Fibroblast of lung (primary cell): ENCODE measurements at regions not wholly inside any gene's neighbourhood (a gene's known extent, or its start where the extent isn't known, plus 50 kb on each side); places are given as distances from the start of the nearest gene placed in this dataset.

Source experiments
- DNase-seq, 2 donors: peaks; one replicate each; pipeline versions ENCODE4 v3.0.0 to v3.0.0-alpha.2; 2010; ENCODE audit warnings: low read depth in 2 of 2
- H2AFZ ChIP-seq: 2 replicates; pipeline ENCODE4 v1.5.1; 2012; ENCODE audit warnings: low read length, control low read depth, inconsistent platforms
- H3K27ac ChIP-seq: 2 replicates; pipeline ENCODE4 v1.5.1; 2011; ENCODE audit warnings: low read length, control low read depth; ENCODE audit not compliant: insufficient read depth
- H3K27me3 ChIP-seq: 2 replicates; pipeline ENCODE4 v1.5.1; 2011; ENCODE audit warnings: mild to moderate bottlenecking, low read length; ENCODE audit not compliant: control insufficient read depth, insufficient read depth
- H3K36me3 ChIP-seq: 2 replicates; pipeline ENCODE4 v1.5.1; 2011; ENCODE audit warnings: low read length; ENCODE audit not compliant: control insufficient read depth, insufficient read depth
- H3K4me1 ChIP-seq: 2 replicates; pipeline ENCODE4 v1.5.1; 2011; ENCODE audit warnings: low read length; ENCODE audit not compliant: control insufficient read depth, insufficient read depth; ENCODE audit errors: extremely low read depth
- H3K4me2 ChIP-seq: 2 replicates; pipeline ENCODE4 v1.5.1; 2011; ENCODE audit warnings: low read length, control low read depth; ENCODE audit not compliant: insufficient read depth; ENCODE audit errors: extremely low read depth
- H3K4me3 ChIP-seq, 4 experiments: fragments of 200-600 bp in 1 of 4; sonication (generic) in 1 of 4; replicated peaks in 1 of 4; 2 replicates each; pipeline ENCODE4 v1.5.1; 2011 to 2016; ENCODE audit warnings: low read length in 4 of 4, low read depth in 3 of 4, mild to moderate bottlenecking in 3 of 4, control low read depth in 2 of 4, inconsistent platforms in 1 of 4, mixed read lengths in 1 of 4; ENCODE audit not compliant: insufficient read depth in 1 of 4; ENCODE audit errors: control extremely low read depth in 1 of 4
- H3K79me2 ChIP-seq: 2 replicates; pipeline ENCODE4 v1.5.1; 2012; ENCODE audit warnings: mild to moderate bottlenecking, low read length, inconsistent platforms; ENCODE audit not compliant: control insufficient read depth, insufficient read depth
- H3K9ac ChIP-seq: 2 replicates; pipeline ENCODE4 v1.5.1; 2011; ENCODE audit warnings: mild to moderate bottlenecking, low read length, control low read depth; ENCODE audit not compliant: insufficient read depth
- H3K9me3 ChIP-seq: 2 replicates; pipeline ENCODE4 v1.5.1; 2012; ENCODE audit warnings: low read depth, low read length; ENCODE audit not compliant: control insufficient read depth, insufficient read depth
- H4K20me1 ChIP-seq: 2 replicates; pipeline ENCODE4 v1.5.1; 2011; ENCODE audit warnings: low read length; ENCODE audit not compliant: control insufficient read depth, insufficient read depth; ENCODE audit errors: extremely low read depth
- EZH2 ChIP-seq: IDR thresholded peaks from 2 replicates; pipeline ENCODE4 v1.5.1; 2012; ENCODE audit warnings: low read length, control low read depth, mild to moderate bottlenecking; ENCODE audit errors: missing control alignments
- TF ChIP-seq, protein P1 (sequence below), 2 donors: IDR thresholded peaks in 1 of 2; conservative IDR thresholded peaks in 1 of 2; 1 replicate in 1 of 2; 2 replicates in 1 of 2; pipeline ENCODE4 v1.5.1; 2011 to 2012; ENCODE audit warnings: low read length in 2 of 2, control low read depth in 1 of 2, inconsistent platforms in 1 of 2, low read depth in 1 of 2, mild to moderate bottlenecking in 1 of 2

DNA sequence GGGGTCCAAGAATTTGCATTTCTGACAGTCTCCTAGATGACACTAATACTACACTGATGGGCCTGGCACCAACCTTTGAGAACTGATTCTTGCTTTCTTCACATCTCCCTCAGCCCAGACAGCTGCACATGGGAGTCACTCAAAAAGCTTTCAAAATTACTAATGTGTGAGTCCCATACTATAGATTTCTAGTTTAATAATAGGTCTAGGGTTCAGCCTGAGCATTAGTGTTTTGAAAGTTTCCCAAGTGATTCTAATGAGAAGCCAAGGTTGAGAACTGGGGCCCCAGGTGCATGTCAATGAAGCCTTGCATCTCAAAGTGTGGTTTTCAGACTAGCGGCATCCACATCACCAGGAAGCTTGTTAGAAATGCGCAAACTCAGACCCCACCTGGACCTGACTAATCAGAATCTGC, 159.9 kb upstream of the CMC1 start:
- Histone ChIP-seq H3K4me2 (no peak overlapping the region), H3K4me1 (no peaks in the 10 kb centered on the region), H4K20me1 (no peaks in the 10 kb centered on the region), H3K27ac (no peak overlapping the region), H2AFZ (no peak overlapping the region), H3K4me3 (no peak overlapping the region), H3K79me2 (no peaks in the 10 kb centered on the region), H3K36me3 (no peaks in the 10 kb centered on the region), H3K9me3 (no peaks in the 10 kb centered on the region), H3K9ac (no peak overlapping the region), H3K27me3 (no peaks in the 10 kb centered on the region)
- no peak for TF ChIP-seq EZH2
- TF ChIP-seq, protein P1, sequence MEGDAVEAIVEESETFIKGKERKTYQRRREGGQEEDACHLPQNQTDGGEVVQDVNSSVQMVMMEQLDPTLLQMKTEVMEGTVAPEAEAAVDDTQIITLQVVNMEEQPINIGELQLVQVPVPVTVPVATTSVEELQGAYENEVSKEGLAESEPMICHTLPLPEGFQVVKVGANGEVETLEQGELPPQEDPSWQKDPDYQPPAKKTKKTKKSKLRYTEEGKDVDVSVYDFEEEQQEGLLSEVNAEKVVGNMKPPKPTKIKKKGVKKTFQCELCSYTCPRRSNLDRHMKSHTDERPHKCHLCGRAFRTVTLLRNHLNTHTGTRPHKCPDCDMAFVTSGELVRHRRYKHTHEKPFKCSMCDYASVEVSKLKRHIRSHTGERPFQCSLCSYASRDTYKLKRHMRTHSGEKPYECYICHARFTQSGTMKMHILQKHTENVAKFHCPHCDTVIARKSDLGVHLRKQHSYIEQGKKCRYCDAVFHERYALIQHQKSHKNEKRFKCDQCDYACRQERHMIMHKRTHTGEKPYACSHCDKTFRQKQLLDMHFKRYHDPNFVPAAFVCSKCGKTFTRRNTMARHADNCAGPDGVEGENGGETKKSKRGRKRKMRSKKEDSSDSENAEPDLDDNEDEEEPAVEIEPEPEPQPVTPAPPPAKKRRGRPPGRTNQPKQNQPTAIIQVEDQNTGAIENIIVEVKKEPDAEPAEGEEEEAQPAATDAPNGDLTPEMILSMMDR (conservative IDR thresholded peaks at IDR 0.05 in 1 of 2, IDR thresholded peaks at IDR 0.05 in 1 of 2; ENCODE audit: low read depth in 1 of 2, low read length in 2 of 2) = no peak
- DNase-seq = no peak

DNA sequence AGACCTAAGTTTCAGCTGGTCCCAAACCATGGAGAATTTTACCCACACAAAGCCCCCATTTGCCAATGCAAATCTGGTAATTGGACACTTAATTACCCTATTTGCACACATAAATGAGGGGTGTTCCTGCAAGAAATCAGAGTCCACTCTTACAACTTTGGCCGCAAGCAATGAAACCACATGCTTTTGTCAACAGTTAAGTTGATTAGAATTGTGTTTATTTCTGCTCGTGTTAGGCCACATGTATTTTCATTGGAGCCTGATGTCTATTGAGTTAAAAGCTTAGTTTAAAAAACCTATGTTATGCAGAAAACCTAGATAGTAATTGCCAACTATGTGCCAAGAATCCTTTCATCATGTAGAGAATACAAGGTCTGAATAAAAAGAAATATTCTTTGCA, 153.8 kb upstream of the CMC1 start:
- no peak overlapping the region for H3K4me2 ChIP-seq
- no peak for DNase-seq
- H3K9me3 ChIP-seq = no peaks in the 10 kb centered on the region
- H3K36me3 ChIP-seq = no peaks in the 10 kb centered on the region
- TF ChIP-seq EZH2 = no peak
- TF ChIP-seq, protein P1 (conservative IDR thresholded peaks at IDR 0.05 in 1 of 2, IDR thresholded peaks at IDR 0.05 in 1 of 2; ENCODE audit: low read depth in 1 of 2, low read length in 2 of 2) = no peak
- H3K27me3 ChIP-seq = no peaks in the 10 kb centered on the region
- no peaks in the 10 kb centered on the region for H3K4me1 ChIP-seq
- no peak overlapping the region for H3K9ac ChIP-seq
- H3K4me3 ChIP-seq = no peak overlapping the region
- no peaks in the 10 kb centered on the region for H4K20me1 ChIP-seq
- H3K27ac ChIP-seq = no peak overlapping the region
- H2AFZ ChIP-seq = no peak overlapping the region
- no peaks in the 10 kb centered on the region for H3K79me2 ChIP-seq

DNA sequence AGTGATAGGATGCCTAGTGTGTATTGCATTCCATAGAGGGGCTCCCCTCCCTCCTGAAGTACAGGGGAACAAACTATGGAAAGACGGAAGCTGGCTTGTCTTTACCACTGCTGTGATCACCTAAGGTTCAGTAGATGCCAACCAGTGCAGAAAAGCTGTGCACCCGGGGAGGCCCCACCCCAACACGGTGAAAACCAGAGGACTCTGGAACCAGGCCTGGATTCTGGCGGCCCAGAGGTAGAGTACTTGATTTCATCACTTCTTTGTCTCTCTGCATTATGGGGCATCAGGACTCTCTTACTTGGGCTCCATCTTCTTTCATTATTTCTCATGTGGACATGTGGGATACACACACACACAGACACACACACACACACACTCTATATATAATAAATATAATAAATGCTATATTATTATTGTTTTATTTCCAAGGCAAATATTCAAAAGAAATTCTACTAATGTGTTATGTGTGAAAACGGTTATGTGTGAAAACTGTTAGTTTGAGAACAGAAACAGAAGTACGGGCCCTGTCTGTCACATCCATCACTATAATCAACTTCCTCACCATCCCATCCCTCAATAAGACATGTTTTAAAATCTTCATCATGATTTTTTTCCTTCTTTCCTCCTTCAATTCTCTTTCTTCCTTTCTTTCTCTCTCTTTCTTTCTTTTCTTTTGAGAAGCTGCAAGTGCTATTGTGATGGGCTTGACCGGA, 152.4 kb upstream of the CMC1 start:
- DNase-seq = no peak
- Histone ChIP-seq H3K27ac (no peak overlapping the region), H3K4me1 (no peaks in the 10 kb centered on the region), H3K79me2 (no peaks in the 10 kb centered on the region), H3K9me3 (no peaks in the 10 kb centered on the region), H3K9ac (no peak overlapping the region), H3K4me2 (no peak overlapping the region), H3K27me3 (no peaks in the 10 kb centered on the region), H2AFZ (no peak overlapping the region), H3K36me3 (no peaks in the 10 kb centered on the region), H4K20me1 (no peaks in the 10 kb centered on the region), H3K4me3 (no peak overlapping the region)
- TF ChIP-seq EZH2 = no peak
- TF ChIP-seq, protein P1 (conservative IDR thresholded peaks at IDR 0.05 in 1 of 2, IDR thresholded peaks at IDR 0.05 in 1 of 2; ENCODE audit: low read depth in 1 of 2, low read length in 2 of 2) = no peak
